ENCODE measurements at regions not wholly inside any gene's neighbourhood (a gene's known extent, or its start where the extent isn't known, plus 50 kb on each side); places are given as distances from the start of the nearest gene placed in this dataset.

DNA sequence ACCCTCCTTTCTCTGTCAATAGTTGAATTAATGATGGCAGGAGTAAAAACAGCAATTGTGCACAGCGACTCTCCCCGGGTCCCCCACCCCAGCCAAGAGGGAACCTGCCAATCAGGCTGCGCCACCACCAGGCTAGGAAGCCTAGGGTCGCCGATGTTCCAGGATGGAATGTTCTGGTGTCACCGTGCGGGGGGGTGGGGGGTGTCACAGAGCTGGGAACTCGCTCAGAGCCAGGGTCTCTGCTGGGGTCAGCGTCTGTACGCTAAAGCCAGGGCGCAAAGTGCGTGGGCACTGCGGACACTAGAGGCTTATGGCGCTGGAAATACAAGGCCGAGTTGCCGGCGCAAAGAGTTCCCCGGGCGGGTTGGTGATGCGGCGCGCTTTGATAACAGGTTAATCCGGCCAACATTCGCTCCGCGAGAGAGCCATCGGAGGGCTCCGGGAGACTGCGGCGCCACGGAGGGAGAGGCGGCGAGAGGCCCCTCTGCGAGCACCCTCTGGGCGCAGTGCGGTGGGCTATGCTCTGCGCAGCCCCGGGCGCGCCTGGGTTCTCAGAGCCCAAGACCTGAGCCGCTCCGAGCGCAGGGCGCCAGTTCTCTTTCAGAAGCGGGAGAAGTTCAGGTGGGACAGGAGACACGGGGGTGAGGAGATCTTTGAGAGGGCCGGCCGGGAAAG, 192.3 kb downstream of the EMX2 start:
- H2BK20ac ChIP-seq (ENCODE audit: low read length) = no peak overlapping the region
- peaks cover 6 to 36% (median 27%) of the 10 kb centered on the region in 4 experiments for H3K27me3 ChIP-seq (replicated peaks in 1 of 4; ENCODE audit: control insufficient read depth in 3 of 4, extremely low read depth in 1 of 4, insufficient read depth in 3 of 4, low read length in 3 of 4)
- H2BK5ac ChIP-seq (ENCODE audit: low read depth, low read length) = no peak overlapping the region; the same call in 1 of the 2 replicates
- H3K4me2 ChIP-seq (ENCODE audit: insufficient read depth in 1 of 2, low read depth in 2 of 2, low read length in 2 of 2) = peak overlapping the region; percentile 68 to 92
- H3K56ac ChIP-seq (replicated peaks; ENCODE audit: insufficient read length, low read depth, low read length) = no peak overlapping the region
- no peak overlapping the region for H3K14ac ChIP-seq (ENCODE audit: insufficient read length)
- H3K27ac ChIP-seq (ENCODE audit: low read depth, low read length) = no peak overlapping the region
- DNase-seq (ENCODE audit: low read depth in 1 of 2, low spot score in 2 of 2) = peak in 1 of 2 experiments; percentile 71
- no peaks in the 10 kb centered on the region for H3K36me3 ChIP-seq (ENCODE audit: control insufficient read depth in 2 of 4, insufficient read depth in 4 of 4, low read length in 3 of 4)
- H2BK120ac ChIP-seq (replicated peaks; ENCODE audit: low read depth, low read length) = no peak overlapping the region
- 14% methylated on average over 37 of the region's 48 CpGs; no CpG with 5 or more reads in 1 of the 2 experiments for WGBS, 2 experiments (ENCODE audit: extremely low coverage in 1 of 2, insufficient coverage in 1 of 2, insufficient read length in 1 of 2, insufficient replicate concordance in 2 of 2, low coverage in 1 of 2, low lambda C conversion rate in 2 of 2, missing lambda C conversion rate in 1 of 2)
- no peaks in the 10 kb centered on the region for H4K20me1 ChIP-seq (replicated peaks in 1 of 2; ENCODE audit: control insufficient read depth in 1 of 2, insufficient read depth in 2 of 2, low read length in 2 of 2)
- H2BK15ac ChIP-seq (ENCODE audit: low read length) = 0 out of 2 replicates have a peak overlapping the region, but pooled peaks have one; percentile 74
- H3K23ac ChIP-seq (ENCODE audit: insufficient read length) = no peak overlapping the region
- FAIRE-seq = no peak
- no peak overlapping the region for H2AK5ac ChIP-seq (ENCODE audit: low read depth, low read length)
- peak overlapping the region; percentile 77 for H4K8ac ChIP-seq (ENCODE audit: extremely low read depth, insufficient read depth, low read length)
- ChIA-PET POLR2A (ENCODE audit: partially characterized antibody) (no interaction called here), CTCF (ENCODE audit: partially characterized antibody) (interaction anchor here (0.7 to 1.7 kb wide), 4 partner anchors 9 to 525 kb away, joined by 3 to 7 read pairs (median 3); no protein-coding TSS in a partner anchor)
- no peaks in the 10 kb centered on the region for H3K9me3 ChIP-seq (ENCODE audit: insufficient read depth in 2 of 2, low read depth in 1 of 2, low read length in 1 of 2)
- no peak overlapping the region; a peak in 1 of 7 replicates for H3K9ac ChIP-seq (replicated peaks in 1 of 4; ENCODE audit: extremely low read depth in 1 of 4, low read depth in 3 of 4, low read length in 3 of 4)
- peaks cover 0 to 9% (median 3%) of the 10 kb centered on the region in 4 experiments; a peak in 3 of 7 replicates for H3K4me1 ChIP-seq (replicated peaks in 1 of 4; ENCODE audit: control insufficient read depth in 3 of 4, insufficient read depth in 4 of 4, low read length in 3 of 4)
- H3K79me2 ChIP-seq (ENCODE audit: control insufficient read depth in 1 of 2, insufficient read depth in 2 of 2, low read length in 2 of 2) = no peaks in the 10 kb centered on the region
- no peak overlapping the region for H3K4ac ChIP-seq (replicated peaks; ENCODE audit: insufficient read length, low read depth, low read length)
- peak overlapping the region; percentile 76; the same call in 1 of the 2 replicates for H2AFZ ChIP-seq (ENCODE audit: low read length)
- no peak overlapping the region; the same call in 1 of the 2 replicates for H3K18ac ChIP-seq (ENCODE audit: extremely low read depth, low read length)
- peak overlapping the region; percentile 22 to 66 (median 50) for H3K4me3 ChIP-seq (ENCODE audit: extremely low read depth in 1 of 4, insufficient read depth in 2 of 4, low read depth in 3 of 4, low read length in 4 of 4)
- peaks cover 7% of the 10 kb centered on the region for H3K23me2 ChIP-seq (ENCODE audit: low read depth, low read length)
- no peaks in the 10 kb centered on the region for H3K79me1 ChIP-seq (ENCODE audit: low read depth, low read length)
- H2BK12ac ChIP-seq (ENCODE audit: low read depth, low read length) = peak overlapping the region; percentile 51; the same call in 1 of the 2 replicates
- H4K91ac ChIP-seq (replicated peaks; ENCODE audit: insufficient read length, low read length) = no peak overlapping the region
- H4K5ac ChIP-seq (ENCODE audit: insufficient read length, low read depth, low read length) = no peak overlapping the region
- TF ChIP-seq CBX8 (IDR thresholded peaks at IDR 0.05; ENCODE audit: borderline replicate concordance, low read depth, low read length) (no peak), POU5F1 (IDR thresholded peaks at IDR 0.05; ENCODE audit: low read depth, low read length) (no peak), SP1 (IDR thresholded peaks at IDR 0.05; ENCODE audit: low read depth, low read length) (no peak), CHD1 (IDR thresholded peaks at IDR 0.05; ENCODE audit: low read depth, low read length) (no peak), SIX5 (IDR thresholded peaks at IDR 0.05; ENCODE audit: low read depth, low read length) (no peak), HDAC2 (IDR thresholded peaks at IDR 0.05; ENCODE audit: borderline replicate concordance in 1 of 2, low read depth in 2 of 2, low read length in 2 of 2) (no peak), SRF (IDR thresholded peaks at IDR 0.05; ENCODE audit: low read depth, low read length) (no peak), CREB1 (IDR thresholded peaks at IDR 0.05) (no peak), RFX5 (IDR thresholded peaks at IDR 0.05; ENCODE audit: borderline replicate concordance, low read depth, low read length) (no peak)
- TF ChIP-seq, protein P1, sequence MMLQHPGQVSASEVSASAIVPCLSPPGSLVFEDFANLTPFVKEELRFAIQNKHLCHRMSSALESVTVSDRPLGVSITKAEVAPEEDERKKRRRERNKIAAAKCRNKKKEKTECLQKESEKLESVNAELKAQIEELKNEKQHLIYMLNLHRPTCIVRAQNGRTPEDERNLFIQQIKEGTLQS (IDR thresholded peaks at IDR 0.05; ENCODE audit: insufficient read depth, low read depth, low read length) = no peak
- TF ChIP-seq, protein P2, sequence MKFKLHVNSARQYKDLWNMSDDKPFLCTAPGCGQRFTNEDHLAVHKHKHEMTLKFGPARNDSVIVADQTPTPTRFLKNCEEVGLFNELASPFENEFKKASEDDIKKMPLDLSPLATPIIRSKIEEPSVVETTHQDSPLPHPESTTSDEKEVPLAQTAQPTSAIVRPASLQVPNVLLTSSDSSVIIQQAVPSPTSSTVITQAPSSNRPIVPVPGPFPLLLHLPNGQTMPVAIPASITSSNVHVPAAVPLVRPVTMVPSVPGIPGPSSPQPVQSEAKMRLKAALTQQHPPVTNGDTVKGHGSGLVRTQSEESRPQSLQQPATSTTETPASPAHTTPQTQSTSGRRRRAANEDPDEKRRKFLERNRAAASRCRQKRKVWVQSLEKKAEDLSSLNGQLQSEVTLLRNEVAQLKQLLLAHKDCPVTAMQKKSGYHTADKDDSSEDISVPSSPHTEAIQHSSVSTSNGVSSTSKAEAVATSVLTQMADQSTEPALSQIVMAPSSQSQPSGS (IDR thresholded peaks at IDR 0.05; ENCODE audit: low read length) = no peak

All from H1 (cell line).